HG03108 (cell line): ENCODE measurements at regions not wholly inside any gene's neighbourhood (a gene's known extent, or its start where the extent isn't known, plus 50 kb on each side); places are given as distances from the start of the nearest gene placed in this dataset.
"Not testable (repeated sequence)": the region's sequence is repeated elsewhere in the genome, so short reads cannot be mapped to it uniquely, and the experiment has no call there.

Source experiments
- ATAC-seq: cut with Tn5 transposase; IDR thresholded peaks from one replicate; pipeline ENCODE4 v1.9.1; 2021; ENCODE audit warnings: moderate library complexity; ENCODE audit not compliant: unreplicated experiment

GRCh38 chr7:69426705-69427104 lies 171.6 kb upstream of the AUTS2 start:
- no peak for ATAC-seq

GRCh38 chr7:69428089-69428488 lies 170.2 kb upstream of the AUTS2 start:
- ATAC-seq = no peak

DNA sequence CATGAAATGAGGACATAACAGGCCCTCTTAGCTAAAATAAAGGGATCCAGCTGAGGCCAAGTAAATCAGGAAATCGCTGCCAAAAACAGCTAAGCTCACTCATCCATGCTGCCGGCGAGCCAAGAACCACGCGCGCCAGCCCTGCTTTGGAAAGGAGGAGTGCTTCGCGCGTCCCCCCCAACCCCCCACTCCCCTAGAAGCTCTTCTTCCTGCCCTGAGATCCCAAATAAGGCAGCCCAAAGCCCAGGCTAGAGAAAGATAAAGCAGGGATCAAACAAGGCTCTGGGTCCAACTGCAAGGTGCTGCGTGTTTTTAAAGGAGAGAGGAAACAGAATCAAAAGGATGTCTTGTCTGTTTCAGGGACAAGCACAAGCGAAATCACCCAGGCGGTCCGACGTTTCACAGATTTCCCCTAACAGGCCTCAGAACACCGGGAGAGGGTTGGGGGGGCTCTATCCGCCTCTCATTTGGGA lies 168.3 kb upstream of the AUTS2 start:
- ATAC-seq = no peak

GRCh38 chr7:69430384-69431021 lies 167.8 kb upstream of the AUTS2 start:
- no peak for ATAC-seq

DNA sequence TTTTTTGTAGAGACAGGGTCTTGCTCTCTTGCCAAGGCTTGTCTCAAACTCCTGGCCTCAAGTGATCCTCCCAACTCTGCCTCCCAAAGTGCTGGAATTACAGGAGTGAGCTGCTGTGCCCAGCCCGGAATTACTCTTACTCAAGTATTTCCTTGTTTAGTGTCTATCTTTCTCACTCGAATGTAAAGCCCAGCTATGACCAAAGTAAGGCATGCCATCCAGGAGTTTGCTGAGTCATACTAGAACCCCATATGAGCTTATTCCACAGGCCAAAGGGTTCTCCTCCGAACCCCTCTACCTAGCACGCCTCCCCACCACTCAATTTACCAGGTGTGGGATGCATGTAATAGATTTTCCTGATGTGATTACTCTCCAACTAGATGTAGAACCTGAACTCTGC lies 166.6 kb upstream of the AUTS2 start:
- no peak for ATAC-seq

DNA sequence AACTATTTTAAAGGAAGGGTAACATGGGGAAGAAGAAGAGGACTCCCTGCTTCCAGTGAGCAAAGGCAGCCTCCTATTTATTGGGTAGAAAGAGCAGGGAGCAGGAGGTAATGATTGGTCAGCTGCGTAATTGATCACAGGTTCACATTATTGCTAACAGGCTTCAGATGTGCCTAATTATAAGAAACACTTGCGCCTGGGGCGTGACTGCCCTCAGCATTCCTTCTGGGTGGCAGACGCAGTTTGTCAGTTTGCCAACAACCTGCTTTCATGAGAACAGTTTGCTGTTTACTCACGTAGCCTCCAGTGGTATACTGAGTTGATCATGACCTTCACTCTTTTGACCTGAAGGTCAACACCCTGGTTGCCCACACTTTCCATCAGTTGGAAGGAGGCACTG lies 166.0 kb upstream of the AUTS2 start:
- ATAC-seq = not testable (repeated sequence)

- ATAC-seq = no peak
Measured at GRCh38 chr7:69433081-69433480, 165.2 kb upstream of the AUTS2 start.

GRCh38 chr7:69434398-69434815 lies 163.9 kb upstream of the AUTS2 start:
- ATAC-seq = no peak

GRCh38 chr7:69435711-69436110 lies 162.6 kb upstream of the AUTS2 start:
- no peak for ATAC-seq

DNA sequence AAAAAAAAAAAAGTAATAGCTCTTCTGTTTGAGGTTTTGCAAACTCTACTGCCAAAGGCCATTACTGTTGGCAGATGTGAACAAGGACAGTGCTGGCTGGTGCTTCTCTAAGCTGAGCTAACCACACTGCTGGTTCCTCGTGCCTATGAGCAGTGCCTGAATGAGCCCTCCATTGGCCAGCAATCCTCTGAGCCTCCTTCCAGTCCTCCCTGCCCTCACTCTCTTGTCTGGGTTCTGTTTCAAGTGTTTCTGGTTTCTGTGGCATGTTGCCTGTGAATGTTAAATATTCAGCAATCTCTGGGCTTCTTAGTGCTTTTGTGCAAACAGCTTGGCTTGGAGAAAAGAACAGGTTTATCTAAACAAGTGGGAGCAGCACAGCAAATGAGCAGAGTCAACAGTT lies 161.3 kb upstream of the AUTS2 start:
- no peak for ATAC-seq

DNA sequence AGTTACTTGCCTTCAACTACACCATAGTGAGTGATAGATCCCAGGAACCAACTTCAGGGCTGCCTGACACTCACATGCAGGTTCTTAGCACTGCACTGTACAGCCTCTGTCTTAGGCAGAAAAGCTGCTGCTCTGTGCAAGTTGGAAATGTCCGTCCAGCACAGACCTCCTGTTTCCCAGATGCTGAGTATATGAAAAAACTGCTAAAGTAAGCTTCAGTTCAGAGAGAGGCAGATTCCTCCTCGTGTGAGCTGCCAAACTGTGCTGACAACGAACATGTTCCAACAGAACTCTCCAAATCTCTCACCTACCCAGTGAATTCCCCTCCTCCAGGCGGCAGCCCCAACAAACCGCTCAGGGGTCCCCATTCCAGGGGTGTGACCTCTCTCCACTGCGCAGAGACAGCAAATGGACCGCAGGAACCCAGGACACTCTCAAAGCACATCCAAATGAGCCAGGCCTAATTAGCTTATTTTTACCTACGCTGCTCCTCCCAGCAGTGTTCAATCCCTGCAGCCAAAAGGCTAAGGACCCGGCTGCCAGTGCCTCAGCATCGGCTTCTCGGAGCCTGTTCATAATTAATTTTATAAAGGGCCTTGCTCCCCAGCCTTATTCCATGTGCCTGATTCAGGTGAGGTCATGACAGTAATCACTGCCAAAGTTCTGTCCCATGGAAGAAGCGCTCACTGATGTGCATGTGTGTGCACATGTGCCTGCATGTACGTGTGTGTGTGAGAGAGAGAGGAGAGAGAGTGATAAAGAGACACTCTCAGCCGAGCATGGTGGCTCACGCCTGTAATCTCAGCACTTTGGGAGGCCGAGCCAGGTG lies 159.5 kb upstream of the AUTS2 start:
- ATAC-seq = no peak

- no peak for ATAC-seq
Measured at GRCh38 chr7:69439636-69440325, 158.5 kb upstream of the AUTS2 start.

DNA sequence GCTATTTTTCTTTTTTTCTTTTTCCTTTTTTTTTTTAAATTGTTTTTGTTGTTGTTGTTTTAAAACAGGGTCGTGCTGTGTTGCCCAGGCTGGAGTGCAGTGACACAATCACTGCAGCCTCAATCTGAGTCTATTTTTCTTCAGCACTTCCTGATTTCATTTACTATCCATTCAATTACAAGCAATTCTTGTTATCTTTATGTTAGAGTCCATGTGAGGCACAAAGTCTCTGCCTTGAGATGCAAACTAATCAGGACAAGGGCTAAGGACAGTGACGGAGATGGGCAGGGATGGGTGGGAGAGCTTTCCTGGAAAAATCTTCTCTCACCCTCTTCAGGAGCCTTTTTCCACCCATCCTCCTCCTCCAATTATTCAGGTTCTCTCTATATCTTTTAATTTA lies 157.3 kb upstream of the AUTS2 start:
- no peak for ATAC-seq

- ATAC-seq = no peak
Measured at GRCh38 chr7:69443136-69443535, 155.1 kb upstream of the AUTS2 start.

DNA sequence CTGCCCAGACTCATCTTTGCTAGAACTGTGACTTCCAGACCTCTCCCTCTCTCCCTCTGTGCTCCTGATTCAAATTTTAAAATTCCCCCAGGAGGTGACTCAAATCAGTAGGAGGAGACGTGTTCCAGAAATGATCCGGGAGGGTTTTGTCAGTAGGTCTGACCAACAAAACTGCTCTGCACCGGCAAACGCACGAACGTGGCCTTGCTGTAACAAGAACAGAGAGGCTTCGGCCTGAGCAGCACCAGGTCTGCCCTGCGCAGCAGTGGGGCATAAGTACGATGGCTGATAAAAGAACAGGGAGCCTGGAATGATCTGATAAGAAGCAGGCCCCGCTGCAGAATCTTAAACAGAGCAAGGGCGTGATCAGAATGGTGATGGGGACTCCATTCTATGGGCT lies 152.7 kb upstream of the AUTS2 start:
- ATAC-seq = no peak

DNA sequence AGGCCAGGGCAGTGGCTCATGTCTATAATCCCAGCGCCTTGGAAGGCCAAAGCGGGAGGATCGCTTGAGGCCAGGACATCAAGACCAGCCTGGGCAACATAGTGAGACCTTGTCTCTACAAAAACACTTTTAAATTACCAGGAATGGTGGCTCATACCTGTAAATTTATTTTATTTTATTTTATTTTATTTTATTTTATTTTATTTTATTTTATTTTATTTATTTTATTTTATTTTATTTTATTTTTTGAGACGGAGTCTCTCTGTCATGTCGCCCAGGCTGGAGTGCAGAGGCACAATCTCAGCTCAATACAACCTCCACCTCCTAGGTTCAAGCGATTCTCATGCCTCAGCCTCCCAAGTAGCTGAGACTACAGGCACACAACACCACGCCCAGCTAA lies 152.1 kb upstream of the AUTS2 start:
- ATAC-seq = not testable (repeated sequence)

- ATAC-seq = no peak
Measured at GRCh38 chr7:69448071-69448470, 150.2 kb upstream of the AUTS2 start.

DNA sequence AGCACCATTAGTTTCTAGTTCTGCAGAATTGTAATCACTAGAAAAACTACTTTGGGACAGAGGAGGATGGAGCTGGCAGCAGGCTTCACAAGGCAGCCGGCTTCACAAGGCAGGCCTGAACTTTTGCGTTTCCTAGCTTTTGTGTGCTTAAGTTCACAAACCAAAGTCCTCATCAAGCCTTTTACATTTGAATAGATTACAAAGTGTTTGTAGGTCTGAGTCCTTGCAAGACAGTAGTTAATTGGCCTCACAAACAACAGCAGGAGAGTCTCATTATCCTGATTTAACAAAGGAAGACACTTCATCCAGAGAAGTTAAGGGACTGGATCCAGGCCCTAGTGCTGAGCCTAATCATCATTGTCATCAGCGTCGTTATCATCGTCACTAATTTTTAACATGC lies 147.8 kb upstream of the AUTS2 start:
- ATAC-seq = no peak

- ATAC-seq = no peak
Measured at GRCh38 chr7:69451715-69452114, 146.6 kb upstream of the AUTS2 start.

GRCh38 chr7:69452797-69453196 lies 145.5 kb upstream of the AUTS2 start:
- no peak for ATAC-seq

DNA sequence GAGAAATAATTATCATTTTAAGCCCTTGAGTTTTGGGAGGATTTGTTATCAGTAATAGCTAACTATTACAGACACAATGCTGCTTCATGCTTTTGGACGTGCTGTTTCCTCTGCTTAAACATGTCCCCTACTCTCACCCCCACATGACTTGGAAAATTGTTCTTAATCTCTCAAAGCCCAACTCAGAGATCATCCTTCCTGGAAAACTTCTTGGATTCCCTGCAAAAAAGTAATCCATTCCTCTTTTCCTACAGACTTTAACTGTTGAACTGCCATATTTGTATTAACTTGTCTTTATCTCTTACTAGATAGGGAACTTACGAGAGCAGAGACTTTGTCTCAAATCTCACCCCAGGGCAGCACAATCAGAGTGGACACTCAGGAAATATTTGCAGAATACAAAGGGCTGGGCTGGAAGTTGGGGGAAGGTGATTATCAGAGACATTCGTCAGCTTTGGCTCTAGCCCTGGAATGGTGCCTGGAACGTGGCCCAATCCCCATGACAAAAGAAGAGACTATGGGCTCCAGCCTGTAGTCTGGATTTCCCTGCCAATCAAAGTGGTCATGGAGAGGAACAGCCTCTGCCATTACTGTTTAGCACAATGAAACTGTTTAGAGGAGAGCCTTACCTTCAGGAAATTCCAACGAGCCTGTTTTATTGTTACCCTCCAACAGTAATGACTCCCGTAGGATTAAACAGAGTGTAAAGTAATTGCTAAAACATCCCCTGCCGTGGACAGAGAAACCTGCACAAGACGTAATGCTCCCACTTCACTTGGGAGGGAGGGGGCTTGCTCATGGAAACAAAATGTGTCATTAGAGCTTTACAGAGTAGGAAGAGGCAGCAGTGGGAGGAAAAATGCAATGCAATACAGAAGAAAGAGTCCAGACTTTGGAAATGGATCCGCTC lies 140.4 kb upstream of the AUTS2 start:
- no peak for ATAC-seq
